HG03103 (cell line): ENCODE measurements at regions not wholly inside any gene's neighbourhood (a gene's known extent, or its start where the extent isn't known, plus 50 kb on each side); places are given as distances from the start of the nearest gene placed in this dataset.

Source experiments
- ATAC-seq: cut with Tn5 transposase; IDR thresholded peaks from one replicate; pipeline ENCODE4 v1.9.1; 2021; ENCODE audit warnings: low read depth; ENCODE audit not compliant: unreplicated experiment

DNA sequence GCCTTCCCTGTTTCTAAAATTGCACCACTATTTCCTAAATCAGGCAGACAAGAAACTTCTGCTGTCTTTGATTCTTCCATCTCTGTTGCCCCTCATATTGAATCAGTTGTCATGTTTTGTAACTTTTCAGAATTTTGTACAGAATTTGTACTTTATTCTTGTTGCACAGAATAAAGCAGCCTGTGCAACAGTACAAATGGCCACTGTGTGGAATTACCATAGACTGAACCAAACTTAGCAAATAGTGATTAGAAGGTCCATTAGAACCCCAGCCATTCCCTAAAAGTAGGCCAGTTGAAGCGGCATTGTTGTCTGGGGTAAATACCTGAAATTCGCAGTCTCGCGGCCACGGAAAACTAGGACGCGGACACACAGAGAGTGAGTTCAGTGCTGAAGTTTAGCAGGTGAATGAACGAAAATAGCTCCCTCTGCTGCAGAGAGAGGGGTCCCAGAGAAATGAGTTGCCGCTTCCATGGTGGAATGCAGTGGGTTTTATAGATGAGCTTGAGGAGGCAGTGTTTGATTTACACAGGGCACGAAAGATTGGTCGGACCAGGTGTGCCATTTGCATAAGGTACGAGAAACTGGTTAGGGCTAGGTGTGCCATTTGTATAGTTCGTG lies 71.8 kb downstream of the C4orf33 start:
- ATAC-seq = no peak

DNA sequence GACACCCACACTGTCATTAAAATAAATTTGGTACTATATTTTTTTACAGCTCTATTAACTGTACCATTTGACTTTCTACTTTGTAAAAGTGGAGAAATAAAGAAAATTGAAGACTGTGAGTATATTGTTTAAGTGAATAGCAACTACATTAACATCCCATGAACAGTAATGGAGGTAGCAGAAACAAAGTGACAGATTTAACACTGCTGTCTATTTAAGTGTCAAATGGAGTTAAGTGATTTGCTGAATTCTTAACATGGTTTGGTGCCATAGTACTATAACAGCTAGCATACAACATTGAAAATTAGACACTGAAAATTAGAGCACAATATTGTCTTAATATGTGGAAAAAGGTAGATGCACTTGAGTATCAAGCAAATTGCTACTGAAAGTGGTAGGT lies 76.2 kb downstream of the C4orf33 start:
- ATAC-seq = no peak

DNA sequence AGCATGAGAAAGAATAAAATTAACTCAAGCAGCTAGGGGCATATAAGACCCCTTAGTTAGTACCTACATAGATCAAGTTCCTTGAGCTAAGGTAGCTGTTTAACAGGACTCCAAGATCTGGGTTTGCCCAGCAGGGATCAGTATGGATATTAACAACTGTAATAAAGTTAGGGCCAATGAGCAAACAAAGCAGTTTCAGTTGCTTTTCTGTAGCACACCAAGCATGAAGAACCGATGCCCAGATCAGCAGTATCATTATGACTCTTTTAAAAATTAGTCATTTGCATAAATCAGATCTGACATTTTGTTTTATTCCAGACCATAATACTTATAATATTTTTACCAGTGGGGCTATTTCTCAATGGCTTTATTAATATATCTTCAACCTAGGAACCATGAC lies 80.9 kb downstream of the C4orf33 start:
- peak; percentile 63 for ATAC-seq

DNA sequence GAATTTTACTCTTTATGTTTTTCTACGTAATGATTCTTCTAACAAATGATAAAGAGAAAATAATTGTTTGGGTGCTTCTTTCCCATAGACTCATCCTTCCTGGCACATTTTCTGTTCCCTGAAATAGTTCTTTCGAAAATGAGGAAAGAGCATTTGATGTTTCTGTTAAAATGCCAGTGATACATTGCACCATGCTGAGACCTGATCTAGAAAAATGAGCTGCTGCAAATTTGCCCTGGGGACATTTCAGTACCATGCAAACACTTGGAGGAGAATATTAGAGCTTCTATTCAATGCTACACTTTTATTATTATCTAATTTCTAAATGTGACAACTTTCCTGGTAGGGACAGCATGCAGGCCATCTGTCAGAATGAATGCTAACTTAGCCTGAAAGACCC lies 83.3 kb downstream of the C4orf33 start:
- no peak for ATAC-seq

DNA sequence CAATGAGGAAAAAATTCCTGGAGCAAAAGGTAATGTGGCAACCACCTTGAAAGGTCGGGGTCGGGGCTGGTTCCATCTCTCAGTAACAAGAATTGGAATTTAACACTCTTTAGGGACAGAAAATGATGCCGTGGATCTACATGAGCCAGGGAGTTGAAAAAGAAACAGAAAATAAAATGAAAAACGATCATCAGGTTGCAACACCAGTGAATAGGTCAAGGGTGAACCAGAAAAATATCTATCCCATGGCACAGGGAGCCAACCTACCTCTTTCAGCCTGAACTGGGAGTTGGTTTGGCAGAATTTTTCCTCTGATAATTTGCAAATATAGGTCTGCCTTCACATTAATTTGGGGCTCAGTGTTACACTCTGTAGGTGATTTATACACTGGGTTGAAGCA lies 93.7 kb downstream of the C4orf33 start:
- ATAC-seq = no peak

DNA sequence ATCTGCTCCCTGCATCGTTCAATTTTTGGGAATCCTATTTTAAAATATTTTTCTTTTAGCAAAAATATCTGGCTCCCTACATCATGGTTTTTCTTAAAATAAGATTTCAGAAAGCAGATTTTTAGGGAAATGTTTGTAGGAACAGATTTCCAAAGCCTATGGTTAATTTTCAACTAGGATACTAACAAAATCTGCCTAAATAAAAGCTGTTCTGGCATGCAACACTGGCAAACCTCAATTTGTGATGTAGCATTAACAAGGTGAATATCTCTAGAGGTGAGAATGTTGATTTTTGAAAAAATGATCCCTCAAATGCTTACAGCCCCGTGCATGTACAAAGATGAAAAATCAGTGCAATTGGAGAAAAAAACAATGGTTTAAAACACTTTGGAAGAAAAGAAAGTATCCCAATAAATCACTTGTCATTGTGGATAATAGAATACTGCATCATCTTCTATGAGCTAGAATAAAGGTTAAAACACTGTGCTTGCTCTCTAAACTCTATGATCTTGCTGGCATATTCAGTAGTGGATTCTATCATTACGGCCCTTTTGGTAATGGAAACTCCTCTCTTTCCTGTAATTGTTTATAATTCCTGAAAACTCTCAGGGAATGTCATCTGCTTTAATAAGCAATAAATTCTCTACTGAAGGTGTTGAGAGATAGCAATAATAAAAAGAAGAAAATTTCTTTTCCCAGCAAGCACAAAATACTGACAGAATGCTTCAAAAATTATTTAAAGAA lies 97.6 kb downstream of the C4orf33 start:
- ATAC-seq = no peak

DNA sequence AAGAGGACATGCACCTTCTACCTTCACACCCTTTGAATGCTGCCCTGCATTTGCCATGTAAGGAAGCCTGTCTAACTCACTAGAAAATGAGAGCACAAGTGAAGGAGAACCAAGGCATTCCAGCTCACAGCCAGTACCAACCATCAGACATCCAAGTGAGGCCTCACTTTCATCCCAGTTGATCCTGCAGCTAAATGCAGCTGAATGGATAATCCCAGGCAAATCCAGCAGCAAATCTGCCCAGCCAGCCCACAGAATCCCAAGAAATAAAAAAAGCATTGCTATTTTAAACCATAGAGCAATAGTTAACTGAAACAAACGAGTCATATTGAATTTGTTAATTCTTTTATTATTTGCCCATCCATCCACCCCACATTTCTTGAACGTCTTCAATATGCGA lies 112.5 kb downstream of the C4orf33 start:
- ATAC-seq = no peak

DNA sequence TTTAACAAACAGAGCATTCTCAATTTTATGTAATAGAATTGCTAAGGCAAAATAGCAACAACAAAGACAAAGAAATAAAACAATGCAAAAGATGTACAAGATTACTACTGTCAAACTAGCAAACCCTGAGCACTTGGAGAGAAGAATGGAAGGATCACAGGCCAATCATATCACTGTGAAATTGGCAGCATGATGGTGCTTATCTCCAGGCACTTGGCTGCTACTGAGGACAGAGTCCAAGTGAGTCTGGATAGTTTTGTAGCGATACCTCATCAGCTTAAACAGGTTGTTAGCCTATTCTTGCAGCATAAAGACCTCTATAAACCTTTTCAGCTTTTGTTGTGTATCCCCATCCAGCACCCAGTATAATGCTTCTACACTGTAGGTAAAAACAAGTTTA lies 117.7 kb downstream of the C4orf33 start:
- ATAC-seq = no peak

DNA sequence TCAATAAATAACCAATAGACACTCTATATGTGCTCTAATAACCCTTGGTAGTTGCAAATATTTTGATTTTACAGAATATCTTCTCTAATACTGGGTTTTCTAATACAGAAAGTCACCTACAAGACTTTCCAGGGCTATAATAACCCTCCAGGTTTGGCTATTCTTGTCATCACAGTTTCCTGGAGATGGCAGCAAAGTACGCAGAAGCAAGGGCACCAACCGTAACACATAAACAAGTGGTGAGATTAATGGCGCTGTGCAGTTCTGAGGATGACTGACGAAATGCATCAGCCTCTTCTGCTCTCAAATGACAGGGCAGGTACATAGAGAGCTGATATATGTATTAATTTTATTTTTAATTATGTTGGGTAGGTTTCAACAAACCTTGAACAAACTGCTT lies 122.4 kb downstream of the C4orf33 start:
- ATAC-seq = no peak

DNA sequence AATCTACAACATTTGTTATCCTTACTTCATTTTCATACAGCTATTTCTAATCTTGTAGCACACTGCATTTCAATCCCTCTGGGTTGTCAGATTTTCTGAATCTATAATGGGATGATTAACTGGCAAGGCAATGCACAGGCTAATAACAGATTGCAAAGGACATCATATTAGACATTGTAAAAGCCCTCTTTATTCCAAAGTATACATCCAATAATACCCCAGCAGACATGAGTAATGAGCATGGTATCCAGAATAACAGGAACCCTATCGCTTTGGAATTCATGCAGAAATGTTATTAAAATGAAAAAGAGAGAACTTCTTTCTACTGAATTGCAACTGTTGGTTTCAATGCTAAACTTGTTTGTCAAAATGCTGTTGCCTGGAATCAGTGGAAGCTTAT lies 122.9 kb downstream of the C4orf33 start:
- no peak for ATAC-seq

DNA sequence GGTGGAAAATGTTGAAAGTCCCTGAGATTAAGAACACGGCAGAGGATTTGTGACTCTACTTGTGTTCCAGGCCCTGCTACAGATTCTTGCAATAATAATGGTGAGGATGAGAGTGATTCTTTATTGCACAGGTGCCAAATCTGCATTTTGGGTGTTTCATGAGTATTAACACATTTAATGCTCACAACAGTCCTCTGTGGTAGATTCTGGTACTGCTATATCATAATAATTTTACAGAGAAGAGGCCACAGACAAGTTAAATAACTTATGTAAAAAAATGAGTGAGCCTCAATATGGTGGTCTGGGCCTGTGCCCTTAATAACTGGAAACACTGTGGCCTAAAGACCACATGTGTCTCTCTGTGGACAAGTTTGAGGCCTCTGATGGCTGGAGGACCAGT lies 124.3 kb downstream of the C4orf33 start:
- ATAC-seq = no peak

DNA sequence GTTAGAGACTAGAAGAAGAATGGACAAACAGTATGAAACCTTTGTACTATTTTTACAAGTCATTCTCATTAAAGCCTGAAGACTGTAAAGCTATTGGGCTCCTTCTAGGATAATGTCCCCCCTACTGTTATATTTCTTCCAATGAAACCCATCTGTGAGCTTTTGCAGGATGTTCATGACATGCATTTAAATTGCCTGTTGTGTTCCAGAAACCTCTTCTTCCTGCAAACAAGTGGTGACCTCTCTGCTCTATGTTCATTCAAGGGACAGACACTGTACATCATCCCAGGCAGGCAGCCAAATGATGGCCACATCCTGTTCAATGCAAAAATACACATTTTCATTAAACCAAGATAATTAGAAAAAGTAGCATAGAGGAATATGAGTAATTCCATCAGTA lies 128.0 kb downstream of the C4orf33 start:
- no peak for ATAC-seq

DNA sequence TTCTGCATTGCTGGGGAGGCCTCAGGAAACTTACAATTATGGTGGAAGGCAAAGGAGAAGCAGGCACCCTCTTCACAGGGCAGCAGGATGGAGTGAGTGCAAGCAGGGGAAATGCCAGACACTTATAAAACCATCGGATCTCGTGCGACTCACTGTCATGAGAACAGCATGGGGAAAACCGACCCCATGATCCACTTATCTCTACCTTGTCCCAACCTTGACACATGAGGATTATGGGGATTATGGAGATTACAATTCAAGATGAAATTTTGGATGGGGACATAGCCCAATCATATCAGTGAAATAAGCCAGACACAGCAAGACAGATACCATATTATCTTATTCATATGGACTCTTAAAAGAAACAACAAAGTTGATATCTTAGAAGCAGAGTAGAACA lies 134.9 kb downstream of the C4orf33 start:
- no peak for ATAC-seq

DNA sequence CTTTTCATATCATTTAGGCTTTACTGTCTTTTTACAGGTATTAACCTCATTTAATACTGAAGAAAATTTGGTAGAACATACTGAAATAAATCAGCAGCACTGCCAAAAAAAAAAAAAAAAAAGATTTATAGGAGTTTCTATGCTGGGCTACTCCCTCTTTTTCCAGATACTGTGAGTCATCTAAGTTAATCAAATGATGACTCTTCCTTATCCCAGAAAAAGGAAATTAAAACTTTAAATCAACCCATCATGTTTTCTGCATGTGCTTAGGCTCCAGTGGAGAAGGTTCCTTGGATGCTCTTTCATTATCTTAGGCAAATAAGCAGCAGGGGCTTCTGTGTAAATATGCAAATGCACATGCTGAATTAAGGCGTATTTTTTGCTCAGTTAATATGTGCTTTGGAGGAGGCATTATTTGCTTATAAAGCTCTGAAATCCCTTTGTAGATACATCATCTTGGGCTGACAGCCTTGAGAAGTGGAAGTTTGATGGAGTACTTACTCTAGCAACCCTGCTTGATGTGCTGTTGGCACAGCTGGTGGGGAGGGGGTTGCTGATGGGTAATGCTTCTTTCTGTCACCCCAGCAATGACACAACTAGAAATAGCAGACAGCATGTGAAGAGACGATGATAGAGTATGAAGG lies 136.1 kb downstream of the C4orf33 start:
- ATAC-seq = no peak

DNA sequence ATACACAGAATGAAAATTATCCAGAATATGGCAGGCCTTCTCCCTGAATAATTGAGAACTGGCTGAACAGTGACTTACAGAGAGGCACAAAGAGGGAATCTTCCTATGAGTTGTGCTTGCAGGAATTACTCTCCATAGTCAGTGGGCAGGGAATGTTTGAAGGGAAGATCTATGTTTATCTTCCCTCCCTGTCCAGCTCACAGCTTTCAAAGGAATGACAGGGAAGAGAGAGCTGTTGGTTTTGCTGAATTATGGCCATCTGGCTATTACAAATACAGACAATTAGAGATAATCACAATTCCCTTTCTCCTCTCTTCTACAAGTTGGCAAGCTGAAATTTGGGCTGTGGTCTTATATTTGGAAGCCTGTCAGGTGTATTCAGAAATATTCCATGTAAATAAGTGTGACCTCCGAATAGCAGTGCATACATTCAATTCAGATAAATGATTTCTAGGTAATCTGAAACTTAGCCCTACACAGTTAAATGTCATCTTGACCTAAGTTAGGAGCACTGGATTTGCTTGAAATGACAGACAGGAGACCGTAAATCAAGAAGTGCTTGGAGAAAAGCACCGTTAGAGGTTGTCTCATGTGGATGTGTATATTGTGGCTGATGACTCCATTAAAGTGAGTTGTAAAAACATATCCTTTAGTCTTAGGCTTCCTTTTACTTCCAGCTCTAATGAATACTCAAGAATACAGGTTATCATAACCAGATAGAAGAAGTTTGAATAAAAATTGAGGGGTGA lies 136.8 kb downstream of the C4orf33 start:
- ATAC-seq = no peak

DNA sequence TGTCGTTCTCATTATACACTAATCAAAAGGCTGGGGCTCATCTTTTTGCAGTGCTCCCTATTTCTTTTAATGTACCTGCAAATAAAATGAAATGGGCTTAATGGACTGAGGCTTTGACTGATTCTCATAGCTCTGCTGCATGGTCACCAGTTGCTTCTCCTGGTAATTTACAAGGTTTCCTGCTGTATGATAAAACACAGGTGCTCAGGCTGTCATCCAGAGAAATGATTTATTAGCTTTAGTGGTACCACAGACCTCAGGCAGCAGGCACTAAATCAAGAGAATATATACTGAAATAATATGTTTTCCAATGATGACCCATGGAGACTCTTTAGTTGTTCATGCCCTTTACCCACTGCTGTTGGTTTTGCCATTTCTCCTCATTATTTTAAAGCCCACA lies 137.7 kb downstream of the C4orf33 start:
- no peak for ATAC-seq

DNA sequence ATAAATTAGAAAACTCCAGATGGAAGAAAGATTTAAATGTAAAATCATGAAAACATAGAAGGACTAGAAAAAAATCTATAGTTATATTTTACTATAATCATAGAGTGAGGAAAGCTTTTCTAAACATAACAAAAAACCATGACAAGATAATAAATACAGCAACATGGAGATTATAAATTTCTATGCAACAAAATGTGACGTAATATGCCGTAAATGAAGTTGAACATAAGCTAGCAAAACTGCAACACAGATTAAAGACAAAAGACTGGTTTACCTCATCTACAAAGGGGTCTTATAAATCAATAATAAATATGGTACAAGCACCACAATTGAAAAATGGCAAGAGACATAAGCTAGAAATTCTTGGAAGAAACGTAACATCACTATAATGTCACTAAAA lies 140.4 kb downstream of the C4orf33 start:
- no peak for ATAC-seq

DNA sequence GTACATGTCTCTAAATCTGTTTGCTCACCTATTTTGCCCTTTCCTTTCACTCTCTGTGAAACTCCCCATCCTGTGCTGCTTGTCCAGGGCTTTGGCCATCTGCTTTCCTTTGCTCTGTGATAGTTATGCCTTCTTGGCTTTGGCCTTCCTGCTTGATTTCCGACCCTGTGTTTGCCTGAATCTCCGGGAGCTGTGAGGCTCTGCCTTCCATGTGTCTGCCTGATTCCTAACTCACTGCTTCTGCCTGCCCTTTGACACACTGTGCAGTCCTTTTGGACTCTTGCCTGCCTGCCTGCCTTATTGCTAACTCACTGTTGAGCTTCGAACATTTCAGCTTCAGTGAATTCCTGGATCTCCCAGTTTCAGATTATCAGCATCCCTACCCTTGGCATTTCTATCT lies 143.1 kb downstream of the C4orf33 start:
- no peak for ATAC-seq

DNA sequence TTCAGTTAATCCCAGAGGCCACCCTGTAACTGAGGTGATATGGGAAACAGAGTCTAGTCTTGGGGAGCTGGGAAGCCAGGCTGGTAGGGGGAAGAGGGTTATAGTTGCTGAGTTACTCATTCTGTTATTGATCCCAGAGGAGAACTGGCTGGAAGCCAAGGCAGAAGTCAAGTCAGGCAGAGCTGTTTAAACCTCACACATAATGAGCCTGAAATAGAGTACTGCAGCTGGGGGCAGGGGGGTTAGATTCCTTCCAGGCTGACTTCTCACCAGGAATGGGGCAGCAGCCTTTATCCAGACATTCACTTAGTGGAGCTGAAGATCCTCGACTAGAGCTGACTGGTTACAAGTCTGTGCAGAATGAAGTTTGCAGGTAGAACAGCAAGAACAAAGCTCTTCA lies 144.9 kb downstream of the C4orf33 start:
- no peak for ATAC-seq

DNA sequence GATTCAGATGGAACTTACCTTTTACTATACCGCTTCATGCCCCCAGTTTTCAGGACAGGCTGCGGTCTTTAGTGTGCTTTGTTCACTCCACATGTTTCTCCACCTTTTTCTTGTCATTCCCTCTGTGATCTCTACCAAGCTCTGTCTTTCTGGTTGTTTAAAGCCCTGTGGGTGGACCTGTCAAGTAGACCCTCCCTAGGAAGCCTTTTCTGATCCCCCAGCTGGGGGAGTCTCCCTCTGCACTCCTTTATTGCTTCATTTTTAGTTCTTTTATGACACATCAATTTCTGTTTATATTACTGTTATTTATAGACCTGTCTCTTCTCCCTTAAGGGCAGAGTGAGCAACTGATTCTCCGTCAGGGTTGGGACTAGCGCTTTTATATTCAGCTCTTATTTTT lies 150.2 kb downstream of the C4orf33 start:
- no peak for ATAC-seq

DNA sequence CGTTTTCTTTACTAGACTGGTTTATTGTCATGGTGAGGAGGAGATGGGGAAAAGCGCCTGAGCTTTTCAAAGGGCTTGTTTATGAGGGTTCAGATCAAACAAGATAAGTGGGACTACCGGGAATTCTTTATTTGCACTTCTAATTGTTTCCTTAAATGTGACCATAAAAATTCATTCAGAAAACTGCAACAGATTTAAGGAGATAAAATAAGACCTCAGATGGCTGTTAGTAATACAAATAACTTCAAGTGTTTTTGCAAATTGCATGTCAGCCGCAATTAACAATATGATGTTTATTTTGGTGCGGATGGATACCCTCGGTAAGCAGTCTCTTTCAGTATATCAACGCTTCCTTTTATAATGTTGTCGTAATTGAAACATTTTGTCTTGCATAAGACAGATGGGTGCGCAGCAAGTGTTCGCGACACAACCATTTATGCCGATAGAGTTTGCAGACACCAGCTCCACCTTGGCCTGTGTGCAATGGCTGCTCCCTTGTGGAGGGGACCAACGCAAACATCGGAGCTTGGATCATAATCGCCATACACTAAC lies 151.0 kb downstream of the C4orf33 start:
- no peak for ATAC-seq
